ENCODE measurements at regions not wholly inside any gene's neighbourhood (a gene's known extent, or its start where the extent isn't known, plus 50 kb on each side); places are given as distances from the start of the nearest gene placed in this dataset.

DNA sequence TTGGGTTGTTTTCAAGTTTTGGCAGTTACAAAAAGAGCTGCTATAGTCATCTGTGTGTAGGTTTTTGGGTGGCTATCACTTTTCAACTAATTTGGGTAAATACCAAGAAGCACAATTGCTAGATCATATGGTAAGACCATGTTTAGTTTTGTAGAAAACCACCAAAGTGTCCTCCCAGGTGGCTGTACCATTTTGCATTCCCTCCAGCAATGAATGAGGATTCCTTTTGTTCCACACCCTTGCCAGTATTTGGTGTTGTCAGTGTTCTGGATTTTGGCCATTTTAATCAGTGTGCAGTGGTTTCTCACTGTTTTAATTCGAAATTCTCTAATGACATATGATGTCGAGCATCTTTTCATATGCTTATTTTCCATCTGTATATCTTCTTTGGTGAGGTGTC, 457.5 kb upstream of the ARID1B start:
- no peak for TF ChIP-seq EZH2 (IDR thresholded peaks at IDR 0.05; ENCODE audit: insufficient read depth, poor library complexity, severe bottlenecking)
- no peak for TF ChIP-seq EZH2phosphoT487 (IDR thresholded peaks at IDR 0.05; ENCODE audit: insufficient read depth, low read depth)

All from GM23248 (cell line).